NB4 (cell line): ENCODE measurements at regions not wholly inside any gene's neighbourhood (a gene's known extent, or its start where the extent isn't known, plus 50 kb on each side); places are given as distances from the start of the nearest gene placed in this dataset.
"Not testable (repeated sequence)": the region's sequence is repeated elsewhere in the genome, so short reads cannot be mapped to it uniquely, and the experiment has no call there.

Source experiments
- DNase-seq: peaks from one replicate; pipeline ENCODE4 v3.0.0; 2010; ENCODE audit warnings: low read depth
- H3K4me3 ChIP-seq: one replicate; pipeline ENCODE4 v1.5.1; 2011; ENCODE audit warnings: mild to moderate bottlenecking, low read depth, low read length, moderate library complexity
- MYC ChIP-seq: IDR thresholded peaks from 2 replicates; pipeline ENCODE4 v1.6.1; 2011; ENCODE audit warnings: low read depth, low read length
- POLR2A ChIP-seq: IDR thresholded peaks from 2 replicates; pipeline ENCODE4 v1.6.1; 2011; ENCODE audit warnings: mild to moderate bottlenecking; ENCODE audit not compliant: insufficient read length; ENCODE audit errors: extremely low read depth
- TF ChIP-seq, protein P1 (sequence below): IDR thresholded peaks from 2 replicates; pipeline ENCODE4 v1.6.1; 2011; ENCODE audit warnings: low read depth, low read length
- TF ChIP-seq, protein P2 (sequence below): IDR thresholded peaks from one replicate; pipeline ENCODE4 v1.5.1; 2012; ENCODE audit warnings: low read depth, low read length

DNA sequence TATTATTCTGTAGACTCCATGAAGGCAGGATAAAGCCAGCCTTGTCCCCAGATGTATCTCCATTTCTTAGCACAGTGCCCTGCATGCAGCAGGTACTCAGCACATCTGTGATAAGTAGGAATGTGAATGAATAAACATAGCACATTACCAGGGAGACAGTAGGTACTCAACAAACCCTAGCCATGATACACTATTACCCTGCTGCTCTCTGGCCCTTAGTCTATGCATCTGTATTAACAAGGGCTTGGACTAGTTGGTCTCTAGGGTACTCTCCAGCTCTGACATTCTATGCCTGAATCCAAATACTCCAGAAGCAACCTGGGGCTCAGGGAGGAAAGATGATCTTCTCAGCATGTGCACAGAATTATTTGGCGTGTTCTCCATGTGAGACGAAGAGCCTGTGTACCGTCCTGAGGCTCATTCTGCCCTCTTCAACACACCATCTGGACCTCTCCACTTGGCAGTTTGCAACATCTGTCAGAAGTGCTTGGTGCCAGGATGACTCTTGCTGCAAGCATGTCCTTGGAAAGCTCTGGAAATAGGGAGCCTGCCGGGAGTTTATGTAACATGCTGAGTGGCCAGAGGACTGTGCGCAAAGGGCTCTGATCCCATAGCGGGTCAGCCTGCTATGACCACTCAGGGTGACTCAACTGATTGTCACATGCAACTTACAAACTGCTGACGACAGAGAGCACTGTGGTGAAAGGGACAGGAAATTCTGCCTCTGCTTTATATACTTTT, 228.2 kb upstream of the USP24 start:
- TF ChIP-seq, protein P1, sequence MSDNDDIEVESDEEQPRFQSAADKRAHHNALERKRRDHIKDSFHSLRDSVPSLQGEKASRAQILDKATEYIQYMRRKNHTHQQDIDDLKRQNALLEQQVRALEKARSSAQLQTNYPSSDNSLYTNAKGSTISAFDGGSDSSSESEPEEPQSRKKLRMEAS, result no peak
- TF ChIP-seq MYC (no peak), POLR2A (no peak)
- TF ChIP-seq, protein P2, sequence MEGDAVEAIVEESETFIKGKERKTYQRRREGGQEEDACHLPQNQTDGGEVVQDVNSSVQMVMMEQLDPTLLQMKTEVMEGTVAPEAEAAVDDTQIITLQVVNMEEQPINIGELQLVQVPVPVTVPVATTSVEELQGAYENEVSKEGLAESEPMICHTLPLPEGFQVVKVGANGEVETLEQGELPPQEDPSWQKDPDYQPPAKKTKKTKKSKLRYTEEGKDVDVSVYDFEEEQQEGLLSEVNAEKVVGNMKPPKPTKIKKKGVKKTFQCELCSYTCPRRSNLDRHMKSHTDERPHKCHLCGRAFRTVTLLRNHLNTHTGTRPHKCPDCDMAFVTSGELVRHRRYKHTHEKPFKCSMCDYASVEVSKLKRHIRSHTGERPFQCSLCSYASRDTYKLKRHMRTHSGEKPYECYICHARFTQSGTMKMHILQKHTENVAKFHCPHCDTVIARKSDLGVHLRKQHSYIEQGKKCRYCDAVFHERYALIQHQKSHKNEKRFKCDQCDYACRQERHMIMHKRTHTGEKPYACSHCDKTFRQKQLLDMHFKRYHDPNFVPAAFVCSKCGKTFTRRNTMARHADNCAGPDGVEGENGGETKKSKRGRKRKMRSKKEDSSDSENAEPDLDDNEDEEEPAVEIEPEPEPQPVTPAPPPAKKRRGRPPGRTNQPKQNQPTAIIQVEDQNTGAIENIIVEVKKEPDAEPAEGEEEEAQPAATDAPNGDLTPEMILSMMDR, result no peak
- no peak for DNase-seq
- no peak overlapping the region for H3K4me3 ChIP-seq

DNA sequence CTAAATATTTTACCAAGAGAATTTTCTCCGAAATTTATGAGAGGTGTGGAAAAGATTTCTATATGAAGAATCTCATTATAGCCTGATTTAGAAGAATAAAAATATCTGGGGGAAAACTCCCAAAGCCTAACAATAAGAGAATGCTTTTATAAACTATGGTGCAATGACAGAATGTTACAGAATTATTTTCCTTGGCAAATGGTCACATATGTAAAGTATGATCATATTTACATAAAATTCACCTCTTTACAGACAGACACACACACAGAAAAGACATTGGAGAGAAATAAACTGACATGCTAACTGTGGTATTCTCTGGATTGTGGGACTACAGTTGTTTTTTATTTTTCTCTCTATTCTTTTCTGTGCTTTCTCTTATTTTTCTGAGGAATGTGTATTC, 226.3 kb upstream of the USP24 start:
- H3K4me3 ChIP-seq, result no peak overlapping the region
- TF ChIP-seq MYC (no peak), POLR2A (no peak)
- TF ChIP-seq, protein P2, result no peak
- TF ChIP-seq, protein P1, result no peak
- no peak for DNase-seq

DNA sequence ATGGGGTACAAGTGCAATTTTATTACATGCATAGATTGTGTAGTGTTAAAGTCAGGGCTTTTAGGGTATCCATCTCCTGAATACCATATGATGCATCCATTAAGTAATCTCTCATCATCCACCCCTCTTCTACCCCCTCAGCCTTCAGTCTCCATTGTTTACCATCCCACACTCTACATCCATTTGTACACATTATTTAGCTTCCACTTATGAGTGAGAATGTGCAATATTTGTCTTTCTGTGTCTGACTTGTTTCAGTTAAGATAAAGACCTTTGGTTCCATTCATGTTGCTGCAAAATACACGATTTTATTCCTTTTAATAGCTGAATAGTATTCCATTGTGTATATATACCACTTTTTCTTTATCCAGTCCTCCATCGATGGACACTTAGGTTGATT, 222.5 kb upstream of the USP24 start:
- no peak overlapping the region for H3K4me3 ChIP-seq
- DNase-seq, result no peak
- no peak for TF ChIP-seq POLR2A
- TF ChIP-seq, protein P1, result no peak

DNA sequence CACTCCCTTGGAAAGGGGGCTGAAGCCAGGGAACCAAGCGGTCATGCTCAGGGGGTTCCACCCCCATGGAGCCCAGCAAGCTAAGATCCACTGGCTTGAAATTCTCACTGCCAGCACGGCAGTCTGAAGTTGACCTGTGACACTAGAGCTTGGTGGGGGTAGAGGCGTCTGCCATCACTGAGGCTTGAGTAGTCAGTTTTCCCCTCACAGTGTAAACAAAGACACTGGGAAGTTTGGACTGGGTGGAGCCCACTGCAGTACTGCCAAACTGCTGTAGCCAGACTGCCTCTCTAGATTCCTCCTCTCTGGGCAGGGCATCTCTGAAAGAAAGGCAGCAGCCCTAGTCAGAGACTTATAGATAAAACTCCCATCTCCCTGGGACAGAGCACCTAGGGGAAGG, 215.6 kb upstream of the USP24 start:
- H3K4me3 ChIP-seq, DNase-seq: not testable (repeated sequence)

DNA sequence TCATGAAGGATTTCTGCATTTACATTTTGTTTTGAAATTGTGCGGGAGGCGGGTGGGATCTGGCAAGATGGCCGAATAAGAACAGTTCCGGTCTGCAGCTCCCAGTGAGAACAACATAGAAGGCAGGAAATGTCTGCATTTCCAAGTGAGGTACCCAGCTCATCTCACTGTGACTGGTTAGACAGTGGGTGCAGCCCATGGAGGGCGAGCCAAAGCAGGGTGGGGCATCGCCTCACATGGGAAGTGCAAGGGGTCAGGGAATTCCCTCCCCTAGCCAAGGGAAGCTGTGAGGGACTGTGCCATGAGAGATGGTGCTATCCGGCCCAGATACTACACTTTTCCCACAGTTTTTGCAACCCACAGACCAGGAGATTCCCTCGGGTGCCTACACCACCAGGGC, 215.0 kb upstream of the USP24 start:
- DNase-seq, H3K4me3 ChIP-seq: not testable (repeated sequence)

DNA sequence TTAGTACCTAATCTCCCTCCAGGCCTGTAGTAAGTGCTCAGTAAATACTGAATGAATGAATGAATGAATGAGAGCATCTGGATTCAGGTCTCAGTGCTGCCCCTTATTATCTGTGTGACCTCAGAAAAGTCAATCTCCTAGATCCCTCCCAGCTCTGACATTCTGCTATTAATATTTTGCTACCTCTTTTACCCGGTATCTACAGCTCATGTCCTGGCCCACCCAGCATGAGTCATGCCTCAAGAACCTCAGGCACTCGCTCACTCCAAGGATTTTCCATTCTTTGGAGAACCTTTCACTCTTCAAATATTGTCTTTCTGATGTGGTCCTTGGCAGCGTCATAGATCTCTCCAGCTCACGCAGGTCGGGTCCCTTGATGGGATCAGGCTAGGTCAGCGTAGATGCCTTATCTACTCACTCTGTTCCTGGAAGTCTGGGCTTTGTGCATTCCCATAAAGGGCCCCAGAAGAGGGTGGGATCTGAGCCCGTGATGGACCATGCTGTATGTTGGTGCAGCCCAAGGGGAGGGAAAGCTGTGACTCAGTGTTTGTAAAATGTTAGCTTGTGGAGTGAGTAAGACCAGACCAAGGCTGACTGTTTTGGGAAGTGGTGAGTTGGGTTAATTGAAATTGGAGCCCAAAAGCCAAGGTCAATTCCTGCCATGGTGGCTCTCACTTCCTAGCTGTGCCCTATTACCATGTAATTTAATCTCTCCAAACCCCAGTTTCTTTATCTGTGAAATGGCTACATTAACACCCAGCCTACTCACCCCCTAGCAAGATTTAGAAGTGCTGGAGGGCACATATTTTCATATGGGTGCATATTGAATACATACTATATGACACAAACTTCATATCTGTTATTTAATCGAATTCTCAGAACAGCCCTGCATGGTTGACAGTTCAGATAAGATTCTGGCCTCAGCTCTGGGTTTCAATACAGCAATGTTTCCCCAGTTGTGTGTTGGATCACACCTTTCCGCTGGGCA, 214.1 kb upstream of the USP24 start:
- DNase-seq, result no peak
- H3K4me3 ChIP-seq, result no peak overlapping the region
- TF ChIP-seq MYC (no peak), POLR2A (no peak)
- TF ChIP-seq, protein P1, result no peak
- TF ChIP-seq, protein P2, result no peak

DNA sequence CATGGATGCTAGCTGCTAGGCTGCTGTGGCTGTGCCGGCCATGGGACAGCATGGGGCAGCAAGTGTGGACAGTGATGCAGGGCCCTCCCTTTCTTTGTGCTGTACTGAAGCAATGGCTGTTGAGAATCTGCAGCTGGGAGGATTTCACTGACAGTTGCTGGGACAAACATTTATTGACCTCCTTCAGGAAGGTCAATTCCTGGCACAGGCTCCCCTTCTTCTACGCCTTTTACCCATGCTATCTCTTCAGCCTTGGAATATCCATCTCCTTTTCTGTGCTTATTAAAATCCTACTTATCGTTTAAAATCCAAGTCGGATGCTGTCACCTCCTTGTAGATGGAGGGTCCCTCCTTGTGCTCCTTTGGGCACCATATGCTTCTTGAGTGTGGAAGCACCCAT, 213.1 kb upstream of the USP24 start:
- no peak for DNase-seq
- TF ChIP-seq POLR2A, result no peak
- TF ChIP-seq, protein P2, result no peak
- TF ChIP-seq, protein P1, result no peak
- TF ChIP-seq MYC, result no peak
- no peak overlapping the region for H3K4me3 ChIP-seq
